HG02759 (cell line): ENCODE measurements at regions not wholly inside any gene's neighbourhood (a gene's known extent, or its start where the extent isn't known, plus 50 kb on each side); places are given as distances from the start of the nearest gene placed in this dataset.
"Not testable (repeated sequence)": the region's sequence is repeated elsewhere in the genome, so short reads cannot be mapped to it uniquely, and the experiment has no call there.

ENCODE experiments used
- ATAC-seq: cut with Tn5 transposase; IDR thresholded peaks from one replicate; pipeline ENCODE4 v1.9.1; 2021; ENCODE audit warnings: mild to moderate bottlenecking, moderate library complexity; ENCODE audit not compliant: unreplicated experiment

GRCh38 chr20:47865912-47866311, 80.6 kb upstream of the SULF2 start:
- no peak for ATAC-seq

DNA sequence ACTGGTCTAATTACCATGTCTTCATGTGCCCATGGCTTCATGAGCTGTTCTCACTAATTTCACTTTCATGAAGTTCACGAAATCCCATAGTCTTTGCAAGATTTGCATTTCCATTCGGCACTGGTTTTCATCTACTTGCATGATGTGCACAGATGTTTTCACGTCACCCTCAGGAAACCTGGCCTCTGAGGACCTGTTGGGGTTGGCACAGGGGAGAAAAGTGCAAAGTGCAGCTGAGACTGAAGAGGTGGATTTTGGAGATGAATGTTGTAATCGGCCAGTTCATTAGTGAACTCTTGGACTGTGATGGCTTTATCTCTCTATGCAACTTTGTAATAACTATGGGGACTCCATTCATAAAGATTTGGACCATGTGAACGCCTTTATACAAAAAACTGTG, 80.2 kb upstream of the SULF2 start:
- no peak for ATAC-seq

- ATAC-seq, result no peak
Observed at GRCh38 chr20:47863981-47864380, 78.7 kb upstream of the SULF2 start.

DNA sequence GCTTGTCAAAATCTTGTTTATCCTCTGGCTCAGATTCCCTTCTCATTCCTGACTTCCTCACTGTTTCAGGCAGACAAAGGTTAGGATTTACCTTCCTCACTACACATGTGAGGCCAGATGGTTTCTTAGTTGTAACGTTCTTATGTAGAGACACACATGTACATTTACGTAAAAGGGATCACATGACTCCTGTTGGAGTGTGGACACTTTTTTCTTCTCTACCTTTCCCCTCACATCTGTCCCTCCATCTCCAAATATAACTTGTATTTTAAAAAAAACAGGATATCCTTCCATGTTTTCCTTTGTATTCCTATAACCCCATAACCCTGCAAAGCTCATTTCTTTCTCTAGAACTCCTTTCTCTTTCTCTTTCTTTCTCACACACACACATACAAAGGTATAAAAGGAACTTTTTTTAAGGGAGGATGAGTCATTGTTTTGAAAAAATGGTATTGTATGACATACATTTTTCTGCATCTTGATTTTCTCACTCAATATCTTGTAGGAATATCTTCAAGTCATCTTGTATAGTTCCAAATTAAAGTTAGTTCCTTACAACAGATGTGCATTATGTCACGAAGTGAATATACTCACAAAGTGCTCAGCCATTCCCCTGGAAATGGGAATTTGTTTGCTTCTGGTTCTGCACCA, 78.2 kb upstream of the SULF2 start:
- ATAC-seq, result no peak

GRCh38 chr20:47862574-47863240, 77.4 kb upstream of the SULF2 start:
- no peak for ATAC-seq

DNA sequence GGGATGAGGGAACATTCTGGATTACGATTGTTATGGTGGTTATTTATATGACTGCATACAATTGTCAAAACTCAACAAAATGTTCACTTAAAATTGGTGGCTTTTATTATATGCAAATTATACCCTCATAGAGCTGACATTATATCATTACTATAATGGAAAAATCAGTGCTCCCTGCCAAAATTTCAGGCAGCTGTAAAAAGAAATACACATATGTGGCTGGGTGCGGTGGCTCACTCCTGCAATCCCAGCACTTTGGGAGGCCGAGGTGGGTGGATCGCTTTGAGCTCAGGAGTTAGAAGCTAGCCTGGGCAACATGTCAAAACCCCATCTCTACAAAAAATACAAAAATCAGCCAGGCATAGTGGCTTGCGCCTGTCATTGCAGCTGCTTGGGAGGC, 75.8 kb upstream of the SULF2 start:
- no peak for ATAC-seq

DNA sequence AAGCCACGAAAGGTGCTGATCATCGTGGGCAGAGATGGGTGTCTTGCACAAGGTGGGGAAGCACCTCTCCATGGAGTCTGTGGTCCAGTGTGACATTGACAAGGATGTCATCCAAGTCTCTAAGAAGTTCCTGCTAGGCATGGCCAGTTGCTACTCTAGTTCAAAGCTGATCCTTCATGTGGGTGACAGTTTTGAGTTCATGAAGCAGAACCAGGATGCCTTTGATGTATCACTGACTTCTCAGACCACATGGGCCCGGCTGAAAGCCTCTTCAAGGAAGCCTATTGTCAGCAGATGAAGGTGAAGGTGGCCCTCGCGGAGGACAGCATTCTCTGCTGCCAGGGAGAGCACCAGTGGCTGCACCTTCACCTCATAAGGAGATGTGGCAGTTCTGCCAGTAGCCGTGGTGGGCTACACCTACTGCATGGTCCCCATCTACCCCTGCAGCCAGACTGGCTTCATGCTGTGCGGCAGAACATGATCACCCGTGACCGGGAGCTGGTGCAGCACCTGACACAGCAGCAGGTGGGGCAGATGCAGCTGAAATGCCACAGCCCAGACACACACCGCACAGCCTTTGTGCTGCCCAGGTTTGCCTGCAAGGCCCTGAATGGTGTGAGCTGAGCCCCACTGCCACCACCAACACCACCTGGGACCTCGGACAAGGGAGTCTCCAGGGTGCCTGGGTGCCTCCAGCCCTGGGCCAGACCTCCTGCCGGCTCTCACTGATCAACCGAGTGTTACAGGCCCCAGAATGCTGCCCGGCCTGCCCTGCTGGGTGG, 75.0 kb upstream of the SULF2 start:
- no peak for ATAC-seq

DNA sequence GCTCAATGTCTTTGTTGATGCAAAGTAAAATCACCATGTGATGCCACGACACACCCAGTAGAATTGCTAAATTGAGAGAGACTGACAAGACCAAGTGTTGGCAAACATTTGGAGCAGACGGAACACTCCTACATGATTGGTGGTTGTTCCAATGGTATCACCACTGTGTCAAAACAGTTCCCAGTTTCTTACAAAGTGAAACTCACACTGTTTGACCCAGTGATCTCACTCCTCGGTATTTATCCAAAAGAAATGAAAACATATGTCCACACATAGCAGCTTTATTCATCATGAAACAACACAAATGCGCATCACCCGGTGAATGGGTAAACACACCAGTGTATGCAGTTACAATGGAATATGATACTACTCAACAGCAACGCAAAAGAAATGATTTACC, 74.0 kb upstream of the SULF2 start:
- no peak for ATAC-seq

DNA sequence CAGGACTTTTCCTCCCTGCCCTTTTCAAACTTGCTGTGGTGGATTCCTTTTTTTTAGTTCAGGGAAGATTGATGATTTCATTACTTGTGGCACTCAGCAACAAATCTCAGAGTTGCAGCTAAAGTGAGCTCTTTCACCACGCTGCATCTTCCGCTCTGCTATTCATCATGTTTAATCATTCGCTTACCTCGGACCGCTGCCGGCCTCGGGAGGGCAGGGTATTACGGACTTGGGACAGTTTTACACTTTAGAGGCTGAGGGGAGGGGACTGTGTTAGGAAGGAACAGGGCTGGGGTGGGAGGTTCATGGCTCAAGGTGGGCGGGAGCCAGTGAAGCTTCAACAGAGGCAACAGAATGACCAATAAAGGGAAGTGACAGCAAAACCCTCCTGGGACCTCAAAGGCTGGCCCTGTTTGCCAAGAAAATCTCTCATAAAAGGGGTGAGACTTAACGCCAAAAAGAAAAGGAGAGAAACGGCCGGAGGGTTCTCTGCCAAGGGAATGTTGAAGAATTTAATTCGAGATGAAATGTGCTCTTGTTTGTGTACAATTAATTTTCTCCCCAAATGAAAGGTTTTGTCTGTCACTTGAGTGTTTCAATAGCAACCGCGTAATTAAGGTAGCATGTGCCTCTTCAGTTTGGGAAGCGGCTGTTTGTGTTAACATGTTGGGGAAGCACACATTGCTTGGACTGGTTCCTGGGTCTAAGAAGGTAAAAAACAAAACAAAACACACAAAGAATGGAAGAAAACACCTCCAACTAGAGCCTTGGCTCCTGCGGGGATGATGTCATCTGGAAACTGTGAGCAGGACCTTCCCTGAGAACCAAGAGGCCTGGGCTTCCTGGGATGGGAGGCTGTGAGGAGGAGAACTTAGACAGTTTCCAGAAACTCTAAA, 72.5 kb upstream of the SULF2 start:
- no peak for ATAC-seq

DNA sequence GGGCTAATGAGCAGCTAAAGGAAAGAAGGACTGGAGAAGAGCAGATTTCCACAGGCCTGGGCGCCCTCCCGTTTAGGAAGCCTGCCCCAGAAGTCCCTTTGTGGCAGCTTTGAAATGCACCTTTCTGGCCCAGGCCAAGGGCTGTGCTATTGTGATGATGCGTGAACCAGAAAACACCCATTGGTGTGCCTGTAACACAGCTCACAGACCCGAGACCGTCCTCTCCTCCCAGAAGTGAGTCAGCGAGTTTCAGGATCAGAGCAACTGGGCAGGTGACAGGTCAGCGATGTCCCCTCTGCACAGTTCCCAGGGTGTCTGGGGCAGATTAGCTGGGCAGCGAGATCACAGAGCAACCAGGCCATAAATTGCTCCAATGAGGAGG, 71.9 kb upstream of the SULF2 start:
- no peak for ATAC-seq

DNA sequence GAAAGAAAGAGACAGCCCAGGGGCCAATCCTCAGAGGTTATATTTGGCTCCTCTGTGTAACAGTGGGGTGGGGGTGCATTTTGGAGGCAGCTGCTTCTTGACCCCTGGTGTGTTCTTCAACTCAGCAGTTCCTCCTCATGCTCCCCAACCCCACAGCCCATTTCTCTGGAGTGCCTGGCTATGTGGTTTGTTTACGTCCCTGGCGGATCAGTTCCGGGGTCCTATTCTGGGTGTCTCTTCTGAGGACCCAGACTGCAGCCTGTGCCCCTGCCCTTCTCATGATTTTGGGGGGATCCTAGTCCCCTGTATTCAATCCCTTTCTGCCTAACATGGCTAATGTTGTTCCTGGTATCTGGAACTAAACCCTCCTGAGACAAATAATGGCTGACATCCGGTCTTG, 70.5 kb upstream of the SULF2 start:
- no peak for ATAC-seq

DNA sequence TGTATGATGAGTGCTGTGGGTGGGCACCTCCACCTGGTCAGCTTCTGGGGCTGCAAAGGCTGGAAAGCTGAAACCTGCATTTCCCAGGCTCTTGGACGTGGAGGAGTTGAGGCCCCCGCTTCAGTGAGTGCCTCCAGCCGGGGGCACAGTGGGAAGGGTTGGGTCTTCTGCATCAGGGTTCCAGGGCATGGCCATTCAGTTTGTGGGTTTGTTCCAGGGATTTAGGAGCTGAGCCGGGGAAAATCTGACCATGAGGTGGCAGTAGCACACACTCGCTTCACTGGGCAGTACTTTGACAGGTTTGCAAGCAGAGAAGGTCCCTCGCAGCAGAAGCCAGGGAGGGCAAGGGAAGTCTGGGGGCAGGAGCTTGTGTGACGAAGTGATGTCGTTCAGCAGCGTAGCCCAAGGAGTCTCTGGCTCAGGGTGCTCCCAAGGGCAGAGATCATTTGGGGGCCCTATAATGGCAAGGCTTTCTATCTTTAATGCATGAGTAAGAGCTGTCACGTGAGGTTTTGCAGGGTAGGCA, 69.5 kb upstream of the SULF2 start:
- ATAC-seq, result no peak

- ATAC-seq, result no peak
Observed at GRCh38 chr20:47851774-47852173, 66.5 kb upstream of the SULF2 start.

DNA sequence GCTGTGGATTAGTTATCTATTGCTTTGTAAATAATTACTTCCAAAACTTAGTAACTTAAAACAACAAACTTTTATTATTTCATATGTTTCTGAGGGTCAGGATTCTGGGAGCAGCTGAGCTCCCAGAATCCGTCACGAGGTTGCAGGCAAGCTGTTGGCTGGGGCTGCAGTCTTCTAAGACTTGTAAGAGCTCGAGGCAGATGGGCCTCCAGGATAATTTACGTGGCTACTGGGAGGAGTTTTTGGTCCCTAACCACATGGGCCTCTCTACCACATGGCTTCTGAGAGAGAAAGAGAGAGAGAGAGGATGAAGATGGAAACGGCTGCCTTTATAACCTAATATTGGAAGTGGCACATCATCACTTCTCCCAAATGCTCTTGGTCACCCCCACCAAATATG, 64.9 kb upstream of the SULF2 start:
- no peak for ATAC-seq

DNA sequence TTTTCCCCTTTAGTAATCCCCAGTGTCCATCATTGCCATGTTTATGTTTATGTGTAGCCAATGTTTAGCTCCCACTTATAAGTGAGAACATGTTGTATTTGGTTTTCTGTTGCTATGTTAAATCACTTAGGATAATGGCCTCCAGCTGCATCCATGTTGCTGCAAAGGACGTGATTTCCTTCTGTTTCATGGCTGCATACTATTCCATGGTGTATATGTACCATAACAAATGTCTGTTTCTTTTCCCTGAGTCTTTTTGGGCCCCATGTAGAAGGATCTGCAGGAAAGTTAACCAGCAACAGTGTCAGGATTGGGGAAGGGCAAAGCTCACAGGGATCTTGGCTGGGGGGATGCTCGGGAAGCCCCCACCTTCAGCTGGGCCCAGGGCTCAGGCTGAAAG, 64.3 kb upstream of the SULF2 start:
- no peak for ATAC-seq

- ATAC-seq, result no peak
Observed at GRCh38 chr20:47849006-47849405, 63.7 kb upstream of the SULF2 start.

- ATAC-seq, result not testable (repeated sequence)
Observed at GRCh38 chr20:47848534-47848933, 63.3 kb upstream of the SULF2 start.

- ATAC-seq, result no peak
Observed at GRCh38 chr20:47847884-47848485, 62.7 kb upstream of the SULF2 start.

GRCh38 chr20:47847220-47847619, 61.9 kb upstream of the SULF2 start:
- ATAC-seq, result not testable (repeated sequence)

- ATAC-seq, result not testable (repeated sequence)
Observed at GRCh38 chr20:47846651-47847050, 61.4 kb upstream of the SULF2 start.
